ENCODE measurements at regions not wholly inside any gene's neighbourhood (a gene's known extent, or its start where the extent isn't known, plus 50 kb on each side); places are given as distances from the start of the nearest gene placed in this dataset.

- intact Hi-C loops (cut with micrococcal nuclease; ENCODE audit: unreplicated experiment) (no loop called here), in situ Hi-C loops (cut with MboI) (no loop called here)
- Histone ChIP-seq H4K20me1 (ENCODE audit: control insufficient read depth, insufficient read depth) (no peaks in the 10 kb centered on the region), H3K27ac (ENCODE audit: control insufficient read depth, insufficient read depth) (no peak overlapping the region), H3K9ac (ENCODE audit: control insufficient read depth, insufficient read depth, low read length) (no peak overlapping the region), H3K36me3 (ENCODE audit: control insufficient read depth in 2 of 2, insufficient read depth in 2 of 2, low read length in 1 of 2) (no peaks in the 10 kb centered on the region), H3K4me3 (no peak overlapping the region), H3K27me3 (replicated peaks in 1 of 2; ENCODE audit: control insufficient read depth in 2 of 2, insufficient read depth in 2 of 2, low read length in 1 of 2) (no peaks in the 10 kb centered on the region), H2AFZ (ENCODE audit: control insufficient read depth, low read depth, low read length) (no peak overlapping the region), H3K4me2 (ENCODE audit: control insufficient read depth, insufficient read depth) (no peak overlapping the region), H3K79me2 (ENCODE audit: control insufficient read depth, insufficient read depth, low read length) (no peaks in the 10 kb centered on the region), H3K9me3 (replicated peaks; ENCODE audit: control insufficient read depth, insufficient read depth, low read length) (no peaks in the 10 kb centered on the region), H3K4me1 (ENCODE audit: control insufficient read depth, insufficient read depth, low read length) (no peaks in the 10 kb centered on the region)
- no TSS peak for BruUV-seq (replicated peaks)
- no peak for FAIRE-seq
- DNase-seq (ENCODE audit: low read depth, low spot score), result no peak
- no peak for ATAC-seq
- WGBS (ENCODE audit: insufficient coverage, insufficient replicate concordance, low lambda C conversion rate, missing lambda C conversion rate), result 96% methylated on average over 4 of the region's 4 CpGs
- ChIA-PET RAD21 (ENCODE audit: unreplicated experiment) (interaction anchor here (0.7 to 7.3 kb wide), 15 partner anchors 8 to 554 kb away, joined by 3 to 68 read pairs (median 4); partner anchors contain the start of gene TNFAIP3), POLR2A (interaction anchor here (1.1 to 3.4 kb wide), 4 partner anchors 8 to 216 kb away, joined by 3 to 24 read pairs (median 6); no protein-coding TSS in a partner anchor), CTCF (interaction anchor here (0.8 to 8.0 kb wide), 8 partner anchors 9 to 561 kb away, joined by 3 to 97 read pairs (median 3); no protein-coding TSS in a partner anchor), SMC1A (ENCODE audit: uncharacterized antibody, unreplicated experiment) (interaction anchor here (0.9 to 15.0 kb wide), 16 partner anchors 8 to 559 kb away, joined by 3 to 236 read pairs (median 6); no protein-coding TSS in a partner anchor)
- no peak for TF ChIP-seq BCLAF1 (IDR thresholded peaks at IDR 0.05)
- no peak for TF ChIP-seq CBX5 (IDR thresholded peaks at IDR 0.05; ENCODE audit: low read depth)
- no peak for TF ChIP-seq SMC3 (IDR thresholded peaks at IDR 0.05; ENCODE audit: borderline replicate concordance, low read length)
- TF ChIP-seq MEF2B (IDR thresholded peaks at IDR 0.05; ENCODE audit: partially characterized antibody, poor library complexity, severe bottlenecking), result no peak
- no peak for TF ChIP-seq RFX5 (IDR thresholded peaks at IDR 0.05; ENCODE audit: low read depth, low read length)
- TF ChIP-seq PRDM15 (CRISPR knock-in tag; IDR thresholded peaks at IDR 0.05), result no peak
- TF ChIP-seq CHD4 (IDR thresholded peaks at IDR 0.05), result no peak
- TF ChIP-seq KLF5 (IDR thresholded peaks at IDR 0.05; ENCODE audit: partially characterized antibody), result no peak
- no peak for TF ChIP-seq USF1 (IDR thresholded peaks at IDR 0.05; ENCODE audit: borderline replicate concordance, extremely low read length, insufficient read depth, low read depth, low read length)
- no peak for TF ChIP-seq CREM (IDR thresholded peaks at IDR 0.05; ENCODE audit: low read depth)
- no peak for TF ChIP-seq SMAD5 (IDR thresholded peaks at IDR 0.05; ENCODE audit: low read depth)
- TF ChIP-seq RCOR1 (conservative IDR thresholded peaks at IDR 0.05; ENCODE audit: low read depth, low read length), result no peak
- TF ChIP-seq HSF1 (IDR thresholded peaks at IDR 0.05; ENCODE audit: low read depth, low read length), result no peak
- no peak for TF ChIP-seq GABPA (IDR thresholded peaks at IDR 0.05; ENCODE audit: low read depth)
- no peak for TF ChIP-seq LARP7 (IDR thresholded peaks at IDR 0.05)
- TF ChIP-seq MXI1 (IDR thresholded peaks at IDR 0.05; ENCODE audit: low read depth, low read length), result no peak
- TF ChIP-seq NFIC (IDR thresholded peaks at IDR 0.05; ENCODE audit: low read depth, low read length), result no peak
Observed at GRCh38 chr6:137656735-137657134, 162.5 kb upstream of the OLIG3 start.
